IPS-20b (cell line): ENCODE measurements at regions not wholly inside any gene's neighbourhood (a gene's known extent, or its start where the extent isn't known, plus 50 kb on each side); places are given as distances from the start of the nearest gene placed in this dataset.
"Not testable (repeated sequence)": the region's sequence is repeated elsewhere in the genome, so short reads cannot be mapped to it uniquely, and the experiment has no call there.

Experiments
- H3K27ac ChIP-seq: one replicate; pipeline ENCODE4 v1.5.1; 2013; ENCODE audit warnings: low read length
- H3K27me3 ChIP-seq: 2 replicates; pipeline ENCODE4 v1.6.1; 2013; ENCODE audit warnings: mild to moderate bottlenecking, low read length, inconsistent platforms; ENCODE audit not compliant: insufficient read depth
- H3K36me3 ChIP-seq: 2 replicates; pipeline ENCODE4 v1.6.1; 2013; ENCODE audit warnings: low read depth, mild to moderate bottlenecking, inconsistent platforms, low read length, moderate library complexity; ENCODE audit not compliant: insufficient read depth
- H3K4me1 ChIP-seq: 2 replicates; pipeline ENCODE4 v1.6.1; 2013; ENCODE audit warnings: mild to moderate bottlenecking, control low read depth, inconsistent platforms, low read length, moderate library complexity; ENCODE audit not compliant: insufficient read depth
- H3K4me3 ChIP-seq: 2 replicates; pipeline ENCODE4 v1.5.1; 2013; ENCODE audit warnings: mild to moderate bottlenecking, low read length, inconsistent platforms
- H3K9ac ChIP-seq: 2 replicates; pipeline ENCODE4 v1.6.1; 2013; ENCODE audit warnings: low read depth, mild to moderate bottlenecking, inconsistent platforms, low read length, moderate library complexity
- H3K9me3 ChIP-seq: 2 replicates; pipeline ENCODE4 v1.6.1; 2013; ENCODE audit warnings: mild to moderate bottlenecking, low read depth, low read length, inconsistent platforms; ENCODE audit not compliant: insufficient read depth

GRCh38 chr20:48502758-48503157 is 325.0 kb downstream of the PREX1 start:
- no peak overlapping the region for H3K4me3 ChIP-seq
- no peaks in the 10 kb centered on the region; the same call in 1 of the 2 replicates for H3K9me3 ChIP-seq
- no peaks in the 10 kb centered on the region for H3K4me1 ChIP-seq
- no peaks in the 10 kb centered on the region; the same call in 1 of the 2 replicates for H3K27me3 ChIP-seq
- H3K36me3 ChIP-seq = no peaks in the 10 kb centered on the region
- no peak overlapping the region for H3K9ac ChIP-seq
- H3K27ac ChIP-seq = no peak overlapping the region

DNA sequence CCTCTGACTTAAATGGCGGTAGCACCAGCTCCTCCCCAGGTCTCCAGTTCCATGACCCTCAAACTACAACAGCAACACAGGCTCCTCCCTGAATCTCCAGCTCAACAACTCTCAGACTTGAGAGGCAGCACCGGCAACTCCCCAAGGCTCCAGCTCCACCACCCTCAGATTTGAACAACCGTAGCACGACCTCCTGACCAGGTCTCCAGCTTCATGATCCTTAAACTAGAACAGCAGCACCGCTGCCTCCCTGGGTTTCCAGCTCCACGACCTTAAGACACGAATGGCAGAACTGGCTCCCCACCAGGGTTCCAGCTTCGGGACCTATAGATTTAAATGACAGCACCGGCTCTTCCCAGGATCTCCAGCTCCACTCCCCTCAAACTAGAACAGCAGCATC is 325.8 kb downstream of the PREX1 start:
- Histone ChIP-seq H3K27ac (no peak overlapping the region), H3K27me3 (no peaks in the 10 kb centered on the region; the same call in 1 of the 2 replicates), H3K36me3 (no peaks in the 10 kb centered on the region), H3K4me1 (no peaks in the 10 kb centered on the region), H3K9me3 (no peaks in the 10 kb centered on the region; the same call in 1 of the 2 replicates), H3K9ac (no peak overlapping the region), H3K4me3 (no peak overlapping the region)

- not testable (repeated sequence) for H3K9me3 ChIP-seq, H3K4me1 ChIP-seq, H3K4me3 ChIP-seq, H3K9ac ChIP-seq, H3K27me3 ChIP-seq, H3K36me3 ChIP-seq, H3K27ac ChIP-seq
These were observed 326.9 kb downstream of the PREX1 start for GRCh38 chr20:48500900-48501299.

- H3K27me3 ChIP-seq, H3K27ac ChIP-seq, H3K9ac ChIP-seq, H3K36me3 ChIP-seq, H3K4me3 ChIP-seq, H3K9me3 ChIP-seq, H3K4me1 ChIP-seq: not testable (repeated sequence)
These were observed 328.9 kb downstream of the PREX1 start for GRCh38 chr20:48498939-48499338.

DNA sequence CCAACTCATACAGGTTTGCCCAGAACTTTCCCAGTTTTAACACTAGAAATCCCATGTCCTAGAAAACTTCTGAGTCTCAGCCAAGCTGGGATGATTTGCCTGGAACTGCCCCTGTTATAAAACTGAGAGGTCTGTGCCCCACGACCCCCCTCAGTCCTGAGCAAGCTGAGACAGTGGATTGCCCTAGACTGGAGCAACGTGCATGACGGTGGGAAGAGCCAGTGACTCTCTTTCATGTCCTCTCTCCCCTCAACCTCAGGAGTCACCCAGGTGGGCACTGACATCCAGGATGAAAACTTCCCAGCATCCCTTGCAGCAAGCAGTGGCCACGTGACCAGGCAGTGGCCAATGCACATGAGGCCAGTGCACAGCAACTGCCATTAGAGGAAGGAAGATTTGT is 329.7 kb downstream of the PREX1 start:
- not testable (repeated sequence) for H3K9me3 ChIP-seq, H3K4me1 ChIP-seq, H3K27ac ChIP-seq, H3K9ac ChIP-seq, H3K4me3 ChIP-seq, H3K36me3 ChIP-seq, H3K27me3 ChIP-seq

DNA sequence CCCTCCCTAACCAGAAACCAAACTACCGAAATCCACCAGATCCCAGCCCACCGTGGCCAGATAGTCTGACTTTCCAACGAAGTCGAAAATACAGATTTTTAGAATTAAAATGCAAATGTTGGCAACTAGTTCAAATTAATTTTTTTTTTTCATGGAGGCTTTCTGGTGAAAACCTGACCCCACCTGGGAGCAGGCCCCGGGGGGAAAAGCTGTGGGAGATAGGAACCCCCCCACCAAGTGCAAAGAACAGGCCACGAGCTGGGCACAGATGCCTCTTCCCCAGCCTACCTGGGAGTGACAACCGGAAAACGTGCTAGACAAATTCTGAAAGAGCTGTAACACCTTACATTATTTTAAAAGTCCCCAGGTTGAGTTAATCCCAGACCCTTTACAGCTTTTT is 333.8 kb downstream of the PREX1 start:
- no peaks in the 10 kb centered on the region for H3K27me3 ChIP-seq
- no peak overlapping the region for H3K9ac ChIP-seq
- H3K4me3 ChIP-seq = no peak overlapping the region
- no peaks in the 10 kb centered on the region for H3K9me3 ChIP-seq
- no peak overlapping the region for H3K27ac ChIP-seq
- no peaks in the 10 kb centered on the region for H3K36me3 ChIP-seq
- H3K4me1 ChIP-seq = no peaks in the 10 kb centered on the region

- H3K27ac ChIP-seq, H3K27me3 ChIP-seq, H3K9me3 ChIP-seq, H3K4me3 ChIP-seq, H3K36me3 ChIP-seq, H3K4me1 ChIP-seq, H3K9ac ChIP-seq: not testable (repeated sequence)
These were observed 334.5 kb downstream of the PREX1 start for GRCh38 chr20:48493331-48493730.

GRCh38 chr20:48492715-48493070 is 335.1 kb downstream of the PREX1 start:
- H3K4me3 ChIP-seq = no peak overlapping the region
- H3K9ac ChIP-seq = no peak overlapping the region
- H3K27me3 ChIP-seq = no peaks in the 10 kb centered on the region
- no peak overlapping the region for H3K27ac ChIP-seq
- H3K4me1 ChIP-seq = no peaks in the 10 kb centered on the region
- H3K36me3 ChIP-seq = no peaks in the 10 kb centered on the region
- no peaks in the 10 kb centered on the region for H3K9me3 ChIP-seq

- no peak overlapping the region for H3K27ac ChIP-seq
- no peaks in the 10 kb centered on the region for H3K36me3 ChIP-seq
- no peaks in the 10 kb centered on the region for H3K9me3 ChIP-seq
- no peaks in the 10 kb centered on the region for H3K4me1 ChIP-seq
- H3K4me3 ChIP-seq = no peak overlapping the region
- H3K9ac ChIP-seq = no peak overlapping the region
- H3K27me3 ChIP-seq = no peaks in the 10 kb centered on the region
These were observed 335.6 kb downstream of the PREX1 start for GRCh38 chr20:48492015-48492714.

DNA sequence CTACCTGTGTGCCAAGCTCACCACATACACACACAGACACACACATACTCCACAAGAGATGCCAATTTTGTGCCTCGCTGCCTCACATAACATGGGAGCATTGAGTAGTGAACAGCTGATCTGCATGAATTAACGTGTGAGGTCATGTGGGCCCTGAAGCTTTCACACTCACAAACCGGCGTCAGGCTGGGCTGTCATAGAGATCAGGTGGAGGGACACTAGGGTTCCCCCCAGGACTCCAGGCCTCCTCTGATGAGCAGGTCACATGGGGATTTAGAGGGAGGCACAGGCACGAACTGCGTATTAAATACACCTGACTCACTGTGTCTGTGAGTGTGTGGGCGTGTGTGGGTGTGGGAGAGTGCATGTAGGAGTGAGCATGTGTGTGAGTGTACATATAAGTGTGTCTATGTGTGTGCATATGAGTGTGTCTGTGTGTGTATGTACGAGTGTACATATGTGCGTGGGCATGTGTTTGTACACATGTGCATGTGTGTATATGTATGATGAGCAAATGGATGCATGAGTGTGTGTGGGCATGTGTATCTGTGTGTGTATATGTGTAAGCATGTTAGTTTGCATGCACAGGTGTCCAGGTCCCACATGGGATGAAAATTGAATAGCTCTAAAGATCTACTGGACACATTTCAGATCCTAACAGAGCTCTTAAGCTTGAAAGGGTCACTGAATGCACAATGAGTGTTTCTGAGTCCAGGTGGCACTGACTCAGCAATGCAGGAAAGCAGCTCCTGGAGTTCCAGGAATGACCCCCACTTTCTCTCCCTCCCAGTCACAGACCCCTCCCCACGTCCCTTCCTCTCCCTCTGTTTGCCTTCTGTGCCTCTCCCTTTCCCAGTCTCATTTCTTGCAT is 336.6 kb downstream of the PREX1 start:
- H3K27me3 ChIP-seq = no peaks in the 10 kb centered on the region
- H3K36me3 ChIP-seq = no peaks in the 10 kb centered on the region
- H3K27ac ChIP-seq = no peak overlapping the region
- H3K9ac ChIP-seq = no peak overlapping the region
- no peak overlapping the region for H3K4me3 ChIP-seq
- no peaks in the 10 kb centered on the region for H3K4me1 ChIP-seq
- no peaks in the 10 kb centered on the region for H3K9me3 ChIP-seq

DNA sequence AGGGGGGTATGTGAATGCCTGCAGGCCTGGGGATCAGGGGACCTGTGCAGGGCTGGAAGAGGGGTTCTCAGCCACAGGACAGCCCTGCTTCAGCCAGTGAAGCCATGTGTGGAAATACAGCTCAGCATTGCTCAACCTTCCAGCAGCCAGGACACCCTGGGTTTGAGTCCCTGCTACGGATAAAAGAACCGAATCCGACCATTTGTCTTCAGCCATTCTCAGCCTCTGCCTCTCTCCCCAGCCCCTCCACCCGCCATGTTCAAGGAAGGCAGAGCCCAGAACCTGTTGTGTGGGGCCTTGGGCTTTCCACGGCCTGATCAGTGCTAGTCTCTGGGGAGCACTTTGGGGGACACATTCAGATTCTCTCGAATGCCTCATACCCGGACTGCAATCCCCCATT is 337.5 kb downstream of the PREX1 start:
- not testable (repeated sequence) for H3K4me3 ChIP-seq, H3K27ac ChIP-seq, H3K9me3 ChIP-seq, H3K27me3 ChIP-seq, H3K9ac ChIP-seq, H3K36me3 ChIP-seq, H3K4me1 ChIP-seq

GRCh38 chr20:48489656-48490055 is 338.1 kb downstream of the PREX1 start:
- Histone ChIP-seq H3K27ac (no peak overlapping the region), H3K27me3 (no peaks in the 10 kb centered on the region), H3K9ac (no peak overlapping the region), H3K4me1 (no peaks in the 10 kb centered on the region), H3K4me3 (no peak overlapping the region), H3K36me3 (no peaks in the 10 kb centered on the region), H3K9me3 (no peaks in the 10 kb centered on the region)
